22Rv1 (cell line): ENCODE measurements at regions not wholly inside any gene's neighbourhood (a gene's known extent, or its start where the extent isn't known, plus 50 kb on each side); places are given as distances from the start of the nearest gene placed in this dataset.

Experiments
- CTCF ChIP-seq: fragments of 450-650 bp; IDR thresholded peaks from 2 replicates; pipeline ENCODE4 v1.5.1; 2017; ENCODE audit warnings: mild to moderate bottlenecking
- ZFX ChIP-seq: fragments of 450-650 bp; IDR thresholded peaks from 2 replicates; pipeline ENCODE4 v1.6.1; 2017; ENCODE audit warnings: antibody characterized with exemption, borderline replicate concordance

DNA sequence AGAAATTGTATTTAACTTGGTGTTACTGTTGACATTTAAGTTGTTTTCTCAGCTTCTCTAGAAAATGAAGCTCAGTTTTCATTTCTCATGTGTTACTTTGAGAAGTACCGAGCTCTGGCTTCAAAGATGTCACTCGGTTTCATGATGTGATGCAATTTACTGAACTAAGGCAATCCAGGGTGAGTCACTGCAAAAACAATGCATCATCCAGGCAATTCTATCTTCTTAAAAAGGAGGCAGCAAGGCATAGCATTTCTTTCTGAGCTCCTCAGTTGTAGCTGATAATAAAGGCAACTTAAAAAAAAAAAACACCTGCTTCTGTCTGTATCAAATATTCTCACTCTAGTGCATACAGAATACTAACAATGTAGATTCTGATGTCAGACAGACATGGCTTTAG is 91.1 kb upstream of the KCNA4 start:
- no peak for TF ChIP-seq CTCF
- TF ChIP-seq ZFX: no peak
